SIG-M5 treated with dmso at 0.1 percent for 504 hours (cell line): ENCODE measurements at regions not wholly inside any gene's neighbourhood (a gene's known extent, or its start where the extent isn't known, plus 50 kb on each side); places are given as distances from the start of the nearest gene placed in this dataset.

Experiments
- DNase-seq: peaks from one replicate; lab custom pipeline; 2025; ENCODE audit not compliant: unreplicated experiment; lab: John Stamatoyannopoulos, UW

DNA sequence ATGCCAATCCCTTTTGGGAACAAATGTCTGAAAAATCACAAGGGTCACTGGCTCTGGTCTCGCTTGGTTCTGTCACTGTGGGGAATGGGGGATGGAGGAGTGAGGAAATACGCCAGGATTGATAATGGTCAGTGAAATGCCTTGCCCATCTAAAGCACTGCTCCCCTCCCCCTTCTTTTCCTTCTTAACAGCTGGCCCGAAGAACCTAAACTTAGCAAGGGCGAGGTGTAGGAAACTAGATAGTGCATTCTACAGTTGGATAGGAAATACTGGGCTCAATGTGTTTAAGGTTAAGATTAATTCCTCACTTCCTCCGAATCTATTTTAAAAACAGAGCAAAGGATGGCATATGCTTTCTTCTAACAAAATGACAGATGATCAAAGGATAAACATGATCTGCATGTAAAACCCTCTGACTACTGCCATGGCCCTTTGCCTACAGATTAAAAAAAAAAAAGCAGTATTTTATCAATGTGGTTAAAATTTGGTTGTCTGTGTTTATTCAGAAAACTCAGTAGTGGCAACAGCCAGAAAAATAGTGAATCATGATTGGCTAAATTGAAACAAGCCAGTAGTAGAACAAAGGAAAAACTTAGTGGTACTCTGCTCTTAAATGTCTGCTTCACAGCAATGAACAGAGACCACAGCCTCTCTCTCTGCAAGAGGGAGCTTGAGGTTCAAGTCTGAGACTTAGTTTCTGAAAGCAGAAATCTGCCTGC is 86.1 kb upstream of the VAV3 start:
- DNase-seq, result no peak

DNA sequence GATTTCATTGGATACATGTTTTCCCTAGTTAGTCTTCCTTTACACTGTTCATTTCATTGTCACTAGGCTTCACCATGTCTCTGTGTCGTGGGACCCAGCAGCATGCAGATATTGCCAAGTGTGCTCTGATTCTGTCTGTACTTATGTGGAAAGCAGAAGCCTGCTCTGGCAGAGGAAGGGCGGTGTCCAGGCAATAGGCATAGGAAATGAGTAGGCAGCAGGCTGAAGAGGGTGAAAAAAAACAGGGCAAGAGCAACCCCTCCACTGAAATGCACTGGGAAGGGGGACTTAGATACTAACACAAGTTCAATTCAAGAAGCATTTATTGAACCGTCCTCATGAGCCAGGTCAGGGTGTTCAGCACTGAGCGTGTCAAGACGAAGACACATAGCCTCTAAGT is 85.2 kb upstream of the VAV3 start:
- DNase-seq, result no peak

DNA sequence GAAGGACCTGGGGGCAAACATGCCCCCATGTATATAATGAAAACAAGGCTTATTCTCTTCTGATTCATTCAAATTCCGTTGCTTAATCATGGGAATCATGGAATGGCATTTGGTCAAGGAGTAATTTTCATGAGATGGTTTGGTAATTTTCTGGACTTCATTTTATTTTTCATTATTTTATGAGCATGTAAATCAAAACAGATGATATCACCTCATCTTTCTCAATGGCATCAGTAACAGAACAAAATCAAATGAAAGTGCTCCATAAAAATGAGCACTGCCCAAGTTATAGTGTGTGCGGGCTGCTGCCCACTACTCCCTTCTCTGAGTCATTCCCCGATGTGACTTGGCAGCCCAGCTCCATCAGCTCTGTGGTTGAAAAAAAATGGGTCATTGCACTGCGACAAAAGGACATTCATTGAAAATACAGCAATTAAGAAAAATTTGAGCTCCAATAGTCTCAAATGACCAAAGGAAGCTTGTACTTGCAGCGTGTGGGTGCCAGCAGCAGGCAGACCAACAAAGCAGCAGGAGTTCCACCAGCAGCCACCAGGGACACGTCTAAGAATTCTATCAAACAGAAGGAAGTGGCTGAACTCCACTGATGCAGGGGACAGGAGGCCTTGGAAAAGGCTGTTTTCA is 84.3 kb upstream of the VAV3 start:
- peak; percentile 66 for DNase-seq

DNA sequence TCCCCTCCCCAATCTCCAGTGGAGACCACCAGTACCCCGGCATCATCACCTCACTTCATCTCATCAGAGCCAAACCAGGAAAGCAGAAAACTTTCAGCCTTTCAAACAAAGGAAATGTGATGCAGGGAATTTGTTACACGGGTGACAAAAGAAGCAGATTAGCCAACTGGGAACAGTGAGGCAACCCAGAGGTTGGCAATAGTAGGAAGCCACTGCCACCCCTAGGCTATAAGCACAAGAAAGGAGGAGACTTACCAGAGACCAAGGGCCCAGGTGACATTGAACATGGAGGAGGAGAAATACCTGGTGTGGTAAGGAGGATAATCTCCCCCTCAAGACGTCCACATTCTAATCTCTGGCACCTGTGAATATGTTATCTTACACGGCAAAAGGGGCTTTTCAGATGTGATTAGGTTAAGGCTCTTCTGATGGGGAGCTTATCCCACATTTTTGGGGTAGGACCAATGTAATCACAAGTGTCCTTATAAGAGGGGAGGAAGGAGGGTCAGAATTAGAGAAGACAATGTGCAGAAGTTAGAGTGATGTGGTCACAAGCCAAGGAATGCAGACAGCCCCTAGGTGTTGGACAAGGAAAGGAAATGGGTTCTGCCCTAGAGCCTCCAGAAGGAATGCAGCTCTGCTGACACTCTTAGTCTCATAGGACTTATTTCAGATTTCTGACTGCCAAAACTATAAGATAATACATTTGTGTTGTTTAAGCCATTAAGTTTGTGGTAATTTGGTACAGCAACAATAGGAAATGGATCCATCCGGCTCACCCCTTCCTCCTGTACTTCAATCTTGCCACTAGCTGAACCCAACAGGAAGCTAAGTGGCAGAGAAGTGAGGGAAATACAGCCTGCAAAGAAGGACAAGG is 83.6 kb upstream of the VAV3 start:
- no peak for DNase-seq

DNA sequence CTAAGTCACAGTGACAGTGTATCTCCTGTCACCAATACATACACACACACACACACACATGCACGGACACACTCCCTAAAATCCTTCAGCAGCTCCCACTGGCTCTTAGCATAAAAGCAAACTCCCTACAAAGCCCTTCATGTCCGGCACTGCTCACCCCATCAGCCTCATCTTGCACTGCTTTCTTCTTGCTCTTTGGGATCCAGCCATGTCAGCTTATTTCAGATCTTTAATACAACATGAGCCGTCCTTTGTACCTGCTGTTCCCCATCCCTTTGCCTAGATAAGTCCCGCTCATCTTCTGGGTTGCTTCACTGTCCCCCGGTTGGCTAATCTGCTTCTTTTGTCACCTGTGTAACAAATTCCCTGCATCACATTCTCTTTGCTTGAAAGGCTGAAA is 82.1 kb upstream of the VAV3 start:
- no peak for DNase-seq

DNA sequence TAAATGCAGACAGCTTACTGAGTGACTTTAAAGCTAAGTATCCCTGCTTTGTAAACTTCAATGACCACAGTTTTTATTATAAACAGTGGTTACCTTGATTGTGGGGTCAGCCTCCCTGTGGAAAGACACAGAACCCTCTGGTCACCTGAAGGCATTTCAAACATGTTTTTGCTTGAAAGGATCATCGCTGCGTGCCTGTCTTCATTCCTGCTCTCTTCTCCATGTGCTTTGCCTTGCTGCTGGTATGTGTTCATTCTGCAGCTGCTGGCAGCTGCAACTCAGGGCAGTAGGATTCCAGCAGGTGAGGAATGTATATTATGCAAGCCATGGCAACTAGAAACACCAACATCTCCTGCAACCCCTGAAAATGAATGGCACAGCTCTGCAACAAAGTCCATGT is 81.0 kb upstream of the VAV3 start:
- DNase-seq, result no peak

DNA sequence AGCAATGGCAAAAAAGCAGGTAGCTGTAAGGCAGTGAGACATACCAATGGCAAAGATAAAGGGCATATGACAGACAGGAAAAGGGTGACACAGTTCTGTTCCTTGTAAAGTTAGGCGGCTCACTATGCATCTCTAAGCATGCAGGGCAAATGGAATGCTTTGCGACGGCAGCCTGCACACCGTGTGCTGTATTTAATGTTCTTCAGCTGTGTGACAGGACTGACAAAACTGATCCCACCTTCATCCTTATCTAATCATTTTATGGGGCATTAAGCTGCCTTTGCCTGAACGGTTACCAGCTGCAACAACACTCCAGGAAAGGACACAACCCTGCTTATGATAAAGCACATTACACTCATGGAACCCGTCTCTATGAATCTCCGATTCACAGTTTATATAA is 80.5 kb upstream of the VAV3 start:
- no peak for DNase-seq

DNA sequence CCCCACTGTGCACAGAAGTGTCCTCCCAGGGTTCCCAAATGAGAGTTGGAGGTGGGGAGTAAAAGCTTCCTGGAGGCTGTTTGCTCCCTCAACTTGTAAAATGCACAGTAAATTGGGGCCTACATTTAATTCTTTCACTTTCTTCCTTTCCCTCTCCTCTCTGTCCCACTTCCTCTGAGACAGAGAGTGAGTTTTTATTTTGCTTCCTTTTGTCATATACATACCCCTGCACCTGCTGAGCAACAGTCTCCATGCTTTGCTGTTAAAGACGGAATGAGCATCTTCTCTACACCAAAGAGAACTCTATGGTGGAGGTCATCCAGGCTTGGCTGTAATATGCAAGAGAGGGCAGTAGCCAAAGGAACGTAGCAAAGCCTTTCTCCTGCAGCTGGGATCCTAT is 79.3 kb upstream of the VAV3 start:
- DNase-seq, result no peak

DNA sequence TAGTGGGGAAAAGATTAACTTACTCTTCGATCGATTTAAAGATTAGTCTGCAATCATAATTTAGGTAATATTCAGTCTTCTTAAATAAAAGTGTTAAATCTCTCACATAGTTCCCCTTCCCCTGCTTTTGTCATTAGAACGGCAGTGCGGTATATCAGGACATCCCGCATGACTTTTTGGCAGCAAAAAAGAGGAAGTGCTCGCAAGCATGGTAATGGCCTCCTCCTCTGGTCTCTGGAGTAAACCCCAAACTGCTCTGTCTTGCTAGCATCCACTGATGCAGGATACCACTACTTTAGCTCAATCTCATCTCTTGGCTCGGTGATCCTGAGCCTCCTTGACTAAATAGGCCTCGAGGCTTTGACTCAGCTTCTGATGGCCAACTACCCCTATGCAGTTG is 78.7 kb upstream of the VAV3 start:
- DNase-seq, result no peak

DNA sequence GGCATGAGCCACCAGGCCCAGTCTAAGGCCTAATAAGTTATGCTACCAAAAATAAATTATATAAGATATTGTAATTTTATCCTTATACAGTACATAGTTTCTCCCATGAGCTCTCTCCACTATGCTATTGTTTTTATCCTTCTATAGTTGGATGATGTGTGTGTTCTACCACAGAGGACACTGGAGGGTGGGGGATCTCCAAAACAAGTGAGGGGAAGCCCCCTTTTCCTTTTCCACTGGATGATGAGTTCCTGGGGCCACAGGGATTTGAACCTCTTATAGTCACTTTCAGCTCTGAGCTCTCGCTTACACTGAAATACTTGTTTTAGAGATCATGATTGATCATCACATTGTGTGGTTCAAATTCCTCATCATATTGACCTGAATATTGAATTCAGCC is 77.6 kb upstream of the VAV3 start:
- DNase-seq, result no peak

DNA sequence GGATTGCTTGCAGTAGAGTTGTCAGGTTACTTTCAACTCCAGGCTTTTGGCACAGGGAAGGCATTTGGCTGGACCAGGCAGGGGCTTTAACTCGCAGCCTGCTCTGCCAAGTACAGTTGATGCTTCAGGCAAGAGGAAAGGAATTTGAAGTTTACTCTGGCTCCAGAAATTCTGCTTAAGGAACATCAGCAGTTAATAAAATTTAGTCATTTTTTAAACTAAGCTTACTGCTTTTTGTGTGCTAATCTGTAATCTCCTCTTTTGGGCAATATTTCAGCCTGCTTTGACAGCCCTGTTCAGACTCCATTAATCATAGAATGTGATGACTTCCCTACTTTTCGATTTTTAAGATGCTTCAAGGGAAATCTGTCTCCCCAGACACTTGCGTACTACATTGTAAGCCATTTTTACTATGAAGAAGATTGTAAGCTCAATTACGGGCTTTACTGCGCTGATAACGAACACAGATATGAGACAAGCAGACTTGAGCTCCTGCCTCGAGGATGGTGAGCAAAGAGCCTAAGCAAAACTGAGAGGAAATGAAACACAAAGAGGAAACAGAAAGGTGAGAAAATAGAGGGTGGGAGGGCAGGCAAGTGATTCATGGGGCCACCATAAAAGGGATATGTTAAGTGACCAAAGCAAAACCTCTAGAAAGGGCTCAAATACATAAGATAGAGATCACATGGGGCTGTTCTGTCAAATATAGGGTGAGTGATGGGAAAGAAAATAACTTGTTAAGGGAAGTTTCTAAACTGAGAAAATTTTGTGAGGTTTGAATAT is 76.6 kb upstream of the VAV3 start:
- no peak for DNase-seq

DNA sequence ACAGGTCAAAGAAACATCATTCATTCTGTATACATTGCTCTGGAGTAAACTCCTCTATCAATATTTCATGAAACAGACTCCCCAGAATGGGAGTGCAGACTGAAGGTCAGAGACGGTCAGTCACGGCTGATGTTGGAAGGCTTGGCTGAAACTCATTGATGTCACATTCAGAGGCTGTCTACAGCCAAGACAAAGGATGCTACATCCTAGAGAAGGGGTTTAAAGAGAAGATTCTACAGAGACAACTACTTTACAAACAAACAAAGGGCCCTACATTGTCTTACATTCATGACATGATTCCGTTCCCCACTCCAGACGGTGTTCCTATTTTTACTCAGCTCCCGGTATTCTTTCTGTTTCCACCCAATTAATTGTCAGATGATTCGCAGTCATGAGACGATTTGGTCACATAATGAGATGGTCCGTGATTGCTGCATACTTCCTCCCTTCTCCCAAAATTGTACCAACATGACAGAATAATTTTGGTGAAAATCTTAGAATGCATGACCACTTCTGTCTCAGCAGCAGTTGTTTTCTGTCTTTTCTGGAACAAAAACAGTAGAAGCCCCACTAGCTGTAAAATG is 73.8 kb upstream of the VAV3 start:
- DNase-seq, result no peak

DNA sequence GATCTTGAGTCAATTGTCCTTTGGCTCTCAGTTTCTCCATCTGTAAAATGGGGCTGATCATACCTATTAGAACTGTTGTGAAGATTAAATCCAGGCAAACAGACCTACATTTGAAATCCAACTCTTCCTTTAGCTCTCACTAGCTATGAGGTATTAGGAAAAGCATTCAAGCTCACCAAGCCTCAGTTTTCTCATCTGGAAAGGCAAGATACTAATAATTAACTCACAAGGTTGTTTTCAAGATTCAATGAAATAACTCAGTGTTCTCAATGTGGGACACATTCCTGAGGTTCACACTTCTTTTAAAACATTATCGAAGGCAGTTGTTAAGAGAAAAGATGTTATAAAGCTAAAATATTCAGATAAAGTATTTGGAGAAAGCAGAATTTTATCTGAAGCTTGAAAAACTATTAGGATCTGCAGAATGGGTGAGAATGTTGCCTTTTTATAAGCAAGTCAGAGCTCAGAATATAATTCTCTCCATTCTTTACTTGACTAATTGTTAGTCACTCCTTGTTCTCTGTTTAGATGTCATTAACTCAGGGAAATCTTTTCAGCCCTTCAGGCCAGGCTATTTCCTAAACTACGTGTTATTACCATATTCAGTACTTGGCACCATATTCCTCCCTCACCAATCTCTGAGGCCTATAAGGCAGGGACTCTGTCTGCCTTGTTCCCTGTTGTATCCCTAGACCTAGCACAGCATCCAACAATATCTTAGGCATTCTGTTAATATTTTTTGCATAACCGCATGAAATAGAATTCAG is 72.0 kb upstream of the VAV3 start:
- DNase-seq, result no peak

DNA sequence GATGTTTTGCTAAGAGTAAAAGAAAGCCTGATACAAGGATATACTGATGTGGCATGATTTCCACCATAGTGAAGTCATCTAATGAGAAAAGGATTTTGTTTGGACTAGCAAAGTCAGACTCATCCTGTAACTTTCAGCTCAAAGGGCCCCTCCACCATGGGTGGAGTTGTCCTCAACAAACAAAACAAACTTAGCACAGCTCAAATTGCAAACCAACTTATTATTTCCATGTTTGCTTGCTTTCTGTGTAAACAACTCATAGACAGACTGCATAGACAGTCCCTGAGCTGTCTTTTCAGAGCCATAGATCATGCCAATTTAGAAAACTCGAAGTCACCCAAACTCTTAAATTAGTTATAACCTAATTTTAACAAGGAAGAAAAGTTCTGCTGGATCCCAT is 69.4 kb upstream of the VAV3 start:
- peak; percentile 14 for DNase-seq

DNA sequence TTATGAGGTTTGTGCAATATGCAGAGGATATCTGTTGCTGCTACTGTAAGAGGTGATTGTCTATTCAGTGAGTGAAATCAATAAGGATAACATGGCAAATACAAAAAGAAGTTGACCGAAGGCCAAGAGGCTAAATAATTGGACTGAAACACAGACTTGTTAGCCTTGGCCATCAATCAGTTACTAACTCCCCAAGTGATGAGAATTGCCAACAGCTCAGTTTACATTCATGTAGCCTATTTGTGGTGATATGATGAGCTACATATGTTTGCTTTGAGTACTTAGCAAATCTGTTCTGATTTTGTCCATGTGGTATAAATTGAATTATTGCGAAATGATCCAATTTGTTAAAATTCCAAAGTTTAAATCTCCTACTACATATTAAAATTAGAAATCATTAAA is 68.6 kb upstream of the VAV3 start:
- DNase-seq, result no peak

DNA sequence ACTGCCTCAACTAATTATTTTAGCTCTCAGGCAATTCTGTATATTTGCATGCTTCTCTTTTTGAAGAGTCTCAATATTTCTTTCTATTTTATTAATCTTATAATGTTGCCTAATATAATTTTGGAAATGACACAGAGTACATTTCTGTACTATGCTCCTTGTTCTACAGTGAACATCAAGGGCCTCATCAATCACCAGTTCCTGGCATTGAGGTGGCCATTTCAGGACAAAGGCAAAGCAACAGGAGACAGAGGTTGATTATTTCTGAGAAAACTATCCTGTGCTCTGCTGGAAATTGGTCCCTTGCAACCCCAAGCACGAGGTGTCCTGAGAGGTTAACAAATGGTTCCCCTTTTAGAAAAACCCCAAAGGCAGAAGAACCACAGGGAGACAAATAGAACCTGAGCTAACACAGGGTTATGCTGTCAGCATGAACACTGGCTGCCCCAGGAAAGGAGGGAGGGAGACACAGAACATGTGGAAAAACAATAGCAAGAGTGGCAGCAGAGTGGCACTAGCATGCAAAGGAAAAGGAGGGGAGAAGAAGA is 63.9 kb upstream of the VAV3 start:
- DNase-seq, result no peak

DNA sequence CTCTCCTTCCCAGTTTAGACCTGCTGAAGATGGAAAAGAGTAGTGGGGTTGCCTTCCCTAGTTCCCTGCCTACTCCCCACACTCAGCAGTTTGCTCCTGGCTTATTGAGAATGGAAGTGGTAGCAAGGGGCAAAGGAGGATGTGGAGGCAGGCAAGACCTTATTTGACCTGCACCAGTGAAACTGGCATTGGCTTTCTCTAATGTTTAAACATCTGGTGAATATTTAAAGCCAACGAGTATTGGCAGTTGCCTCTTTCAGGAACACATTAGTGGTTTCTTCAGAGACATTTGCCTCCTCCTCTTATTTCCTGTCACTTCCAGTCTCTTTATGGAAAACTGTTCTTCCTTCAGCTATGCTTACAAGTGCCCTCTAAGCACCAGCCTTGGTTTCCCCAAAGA is 62.4 kb upstream of the VAV3 start:
- no peak for DNase-seq

DNA sequence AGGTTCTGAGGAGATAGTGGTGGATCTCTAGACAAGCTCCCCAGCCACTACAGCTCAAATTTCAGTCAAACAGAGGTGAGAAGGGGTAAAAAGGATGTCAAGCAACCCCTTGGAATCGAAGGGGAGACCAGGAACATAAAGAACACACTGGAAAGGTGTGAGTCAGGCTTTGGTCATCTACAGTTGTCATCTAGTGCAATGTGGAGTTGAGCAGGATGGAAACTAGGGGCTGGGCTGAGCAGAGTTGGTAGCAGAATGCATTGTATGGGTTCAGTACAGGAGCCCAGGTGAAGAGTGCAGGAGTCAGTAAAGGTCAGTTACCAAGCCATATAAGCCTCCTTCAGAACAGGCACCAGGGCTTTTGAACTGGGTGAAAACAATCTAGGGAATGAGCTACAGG is 52.7 kb upstream of the VAV3 start:
- DNase-seq, result no peak

DNA sequence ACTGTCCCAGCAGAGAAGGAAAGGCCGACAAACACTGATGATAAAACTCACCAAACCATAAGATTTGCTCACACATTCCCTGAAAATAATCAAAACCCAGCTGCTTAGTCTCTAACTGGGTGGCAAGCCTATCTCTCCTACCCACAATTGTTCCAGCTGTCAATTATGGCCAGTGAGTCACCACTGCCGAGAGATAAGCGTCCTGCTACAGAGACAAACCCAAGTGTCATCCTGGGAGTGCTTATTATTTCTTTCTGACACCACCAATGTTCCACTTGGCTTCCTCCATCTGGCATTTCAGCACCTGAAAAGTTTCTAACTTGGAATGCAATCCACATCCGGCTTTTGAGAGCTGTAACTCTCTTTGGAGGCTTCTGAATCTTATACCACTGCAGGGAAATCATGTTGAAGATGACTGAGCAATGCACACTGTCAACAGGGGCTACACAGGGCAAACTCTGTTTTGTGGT is 51.5 kb upstream of the VAV3 start:
- no peak for DNase-seq
